ENCODE measurements at regions not wholly inside any gene's neighbourhood (a gene's known extent, or its start where the extent isn't known, plus 50 kb on each side); places are given as distances from the start of the nearest gene placed in this dataset.

GRCh38 chr6:51213811-51214210 is 395.1 kb downstream of the TFAP2B start:
- TF ChIP-seq CTCF (CRISPR knock-in tag; IDR thresholded peaks at IDR 0.05): no peak
- no peak for TF ChIP-seq NR2F6 (IDR thresholded peaks at IDR 0.05)
- no peak for TF ChIP-seq NR2F6 (CRISPR knock-in tag; IDR thresholded peaks at IDR 0.05)
- no peak for TF ChIP-seq TAF1 (CRISPR knock-in tag; IDR thresholded peaks at IDR 0.05)
- TF ChIP-seq DBP (CRISPR knock-in tag; IDR thresholded peaks at IDR 0.05; ENCODE audit: not compliant biosample characterization): no peak
- no peak for TF ChIP-seq ZNF224 (CRISPR knock-in tag; IDR thresholded peaks at IDR 0.05)
- no peak for TF ChIP-seq KLF16 (CRISPR knock-in tag; IDR thresholded peaks at IDR 0.05)
- no peak for TF ChIP-seq PCBP1 (IDR thresholded peaks at IDR 0.05; ENCODE audit: borderline replicate concordance, low read depth, low read length)
- no peak for TF ChIP-seq ZBTB7A (CRISPR knock-in tag; IDR thresholded peaks at IDR 0.05)
- no peak for TF ChIP-seq SUZ12 (IDR thresholded peaks at IDR 0.05; ENCODE audit: low read depth, low read length)
- no peak for TF ChIP-seq ZUFSP (CRISPR knock-in tag; IDR thresholded peaks at IDR 0.05; ENCODE audit: borderline replicate concordance)
